Sigmoid colon (tissue), 6 donors: ENCODE measurements at regions not wholly inside any gene's neighbourhood (a gene's known extent, or its start where the extent isn't known, plus 50 kb on each side); places are given as distances from the start of the nearest gene placed in this dataset.

Experiments used
- DNase-seq: peaks from one replicate; pipeline ENCODE4 v3.0.0-alpha.2; 2019
- H3K27ac ChIP-seq, 4 donors: fragments of 200-600 bp; sonication (generic); one replicate each; pipeline ENCODE4 v1.5.1; 2016 to 2019; ENCODE audit warnings: mild to moderate bottlenecking in 1 of 4
- H3K27me3 ChIP-seq, 3 donors: fragments of 200-600 bp; sonication (generic); one replicate each; pipeline ENCODE4 v1.5.1; 2019; ENCODE audit warnings: mild to moderate bottlenecking in 1 of 3
- H3K36me3 ChIP-seq, 4 donors: fragments of 200-600 bp; sonication (generic); one replicate each; pipeline ENCODE4 v1.5.1; 2016 to 2019
- H3K4me1 ChIP-seq, 4 donors: fragments of 200-600 bp; sonication (generic); one replicate each; pipeline ENCODE4 v1.5.1; 2017 to 2019
- H3K4me3 ChIP-seq, 4 donors: fragments of 200-600 bp; sonication (generic); one replicate each; pipeline ENCODE4 v1.5.1; 2017 to 2019; ENCODE audit warnings: mild to moderate bottlenecking in 2 of 4, moderate library complexity in 1 of 4
- H3K9me3 ChIP-seq, 4 donors: fragments of 200-600 bp in 3 of 4; sonication (generic) in 3 of 4; one replicate each; pipeline versions ENCODE4 v1.5.1 to v1.6.1; 2013 to 2019
- CTCF ChIP-seq, 4 experiments: fragments of 450-650 bp in 3 of 4; fragments of 200-600 bp in 1 of 4; IDR thresholded peaks; one replicate each; pipeline ENCODE4 v1.5.1; 2016 to 2019; ENCODE audit warnings: antibody characterized with exemption in 4 of 4, mild to moderate bottlenecking in 3 of 4, moderate library complexity in 2 of 4
- EP300 ChIP-seq, 4 donors: sonication (generic); formaldehyde crosslinking; IDR thresholded peaks; one replicate each; pipeline ENCODE4 v1.6.1; 2017; ENCODE audit warnings: antibody characterized with exemption in 4 of 4
- POLR2A ChIP-seq, 2 donors: fragments of 450-650 bp; IDR thresholded peaks; one replicate each; pipeline ENCODE4 v1.6.1; 2016; ENCODE audit warnings: antibody characterized with exemption in 2 of 2, mild to moderate bottlenecking in 2 of 2, moderate library complexity in 2 of 2
- POLR2AphosphoS5 ChIP-seq, 4 donors: sonication (generic); formaldehyde crosslinking; IDR thresholded peaks; one replicate each; pipeline ENCODE4 v1.6.1; 2017; ENCODE audit warnings: antibody characterized with exemption in 4 of 4
- WGBS, 2 donors: extraction: QIAGEN DNeasy Blood & Tissue Kit; methylation state at CpG; one replicate each; pipeline ENCODE4 v1.1.7; 2013; 5-methylcytosine and 5-hydroxymethylcytosine counted together
- intact Hi-C: fragments of 100-400 bp; cut with DNase I; formaldehyde crosslinking; loops from one replicate; pipeline ENCODE4 v1.15.1; 2023
- donor health status: healthy with polysubstance abuse.
- donor health status: healthy.

- Histone ChIP-seq H3K27ac (no peak overlapping the region), H3K4me1 (no peaks in the 10 kb centered on the region), H3K36me3 (no peaks in the 10 kb centered on the region), H3K4me3 (no peak overlapping the region), H3K9me3 (no peaks in the 10 kb centered on the region), H3K27me3 (no peaks in the 10 kb centered on the region)
- WGBS, 2 donors = 78 to 83% methylated on average over 1 of the region's 1 CpG
- intact Hi-C loops = no loop called here
- DNase-seq = no peak
- no peak for TF ChIP-seq POLR2AphosphoS5 (IDR thresholded peaks at IDR 0.05)
- TF ChIP-seq EP300 (IDR thresholded peaks at IDR 0.05) = no peak
- no peak for TF ChIP-seq POLR2A (IDR thresholded peaks at IDR 0.05)
- TF ChIP-seq CTCF (IDR thresholded peaks at IDR 0.05) = no peak
These were observed 936.2 kb downstream of the DSC3 start for GRCh38 chr18:30106356-30106755.

- no peak for DNase-seq
- H3K27ac ChIP-seq = no peak overlapping the region
- 41 to 64% methylated on average over 2 of the region's 2 CpGs for WGBS, 2 donors
- no peaks in the 10 kb centered on the region for H3K36me3 ChIP-seq
- intact Hi-C loops = no loop called here
- no peaks in the 10 kb centered on the region for H3K9me3 ChIP-seq
- H3K4me3 ChIP-seq = no peak overlapping the region
- H3K27me3 ChIP-seq = no peaks in the 10 kb centered on the region
- TF ChIP-seq POLR2A (IDR thresholded peaks at IDR 0.05) (no peak), EP300 (IDR thresholded peaks at IDR 0.05) (no peak), CTCF (IDR thresholded peaks at IDR 0.05) (no peak), POLR2AphosphoS5 (IDR thresholded peaks at IDR 0.05) (no peak)
- no peaks in the 10 kb centered on the region for H3K4me1 ChIP-seq
These were observed 938.7 kb downstream of the DSC3 start for GRCh38 chr18:30103881-30104280.

- 84 to 87% methylated on average over 1 of the region's 1 CpG for WGBS, 2 donors
These were observed 945.7 kb downstream of the DSC3 start for GRCh38 chr18:30096796-30097195.

DNA sequence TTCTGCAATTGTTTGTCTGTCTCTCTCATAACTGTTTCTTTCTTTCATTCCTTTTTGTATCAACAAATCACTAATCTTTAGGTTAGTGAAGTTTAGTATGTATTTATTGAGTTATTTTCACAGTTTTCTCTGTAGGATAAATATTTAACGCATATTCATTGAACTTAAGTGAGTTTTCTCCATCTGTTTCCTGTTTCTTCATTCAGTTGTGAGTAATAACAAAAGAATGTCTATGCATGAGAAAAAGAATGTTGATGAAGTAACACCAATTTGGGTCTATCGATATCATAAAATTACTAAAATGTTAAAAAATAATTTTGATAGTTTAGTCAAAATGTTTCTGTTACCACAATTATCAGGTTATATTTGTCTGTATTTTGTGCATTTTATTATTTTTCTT is 948.0 kb downstream of the DSC3 start:
- no peak for DNase-seq
- no peaks in the 10 kb centered on the region for H3K36me3 ChIP-seq
- H3K27ac ChIP-seq = no peak overlapping the region
- H3K27me3 ChIP-seq = no peaks in the 10 kb centered on the region
- no peak for TF ChIP-seq CTCF (IDR thresholded peaks at IDR 0.05)
- no peak for TF ChIP-seq EP300 (IDR thresholded peaks at IDR 0.05)
- no peak for TF ChIP-seq POLR2A (IDR thresholded peaks at IDR 0.05)
- TF ChIP-seq POLR2AphosphoS5 (IDR thresholded peaks at IDR 0.05) = no peak
- no peak overlapping the region for H3K4me3 ChIP-seq
- 70 to 88% methylated on average over 2 of the region's 2 CpGs for WGBS, 2 donors
- no peaks in the 10 kb centered on the region for H3K9me3 ChIP-seq
- intact Hi-C loops = no loop called here
- no peaks in the 10 kb centered on the region for H3K4me1 ChIP-seq

More at GRCh38 chr18:30096796-30097195, 945.7 kb downstream of the DSC3 start:
- intact Hi-C loops = no loop called here
- no peak overlapping the region for H3K4me3 ChIP-seq
- no peaks in the 10 kb centered on the region for H3K9me3 ChIP-seq
- no peaks in the 10 kb centered on the region for H3K4me1 ChIP-seq
- TF ChIP-seq CTCF (IDR thresholded peaks at IDR 0.05) (no peak), EP300 (IDR thresholded peaks at IDR 0.05) (no peak), POLR2A (IDR thresholded peaks at IDR 0.05) (no peak), POLR2AphosphoS5 (IDR thresholded peaks at IDR 0.05) (no peak)
- no peak for DNase-seq
- H3K27ac ChIP-seq = no peak overlapping the region
- no peaks in the 10 kb centered on the region for H3K36me3 ChIP-seq
- no peaks in the 10 kb centered on the region for H3K27me3 ChIP-seq

- H3K27ac ChIP-seq = no peak overlapping the region
- H3K9me3 ChIP-seq = no peaks in the 10 kb centered on the region
- no peak overlapping the region for H3K4me3 ChIP-seq
- H3K4me1 ChIP-seq = no peaks in the 10 kb centered on the region
- no peaks in the 10 kb centered on the region for H3K36me3 ChIP-seq
- H3K27me3 ChIP-seq = no peaks in the 10 kb centered on the region
- WGBS, 2 donors = 76% methylated on average over 4 of the region's 4 CpGs
- DNase-seq = no peak
- intact Hi-C loops = no loop called here
- TF ChIP-seq CTCF (IDR thresholded peaks at IDR 0.05) (no peak), EP300 (IDR thresholded peaks at IDR 0.05) (no peak), POLR2AphosphoS5 (IDR thresholded peaks at IDR 0.05) (no peak), POLR2A (IDR thresholded peaks at IDR 0.05) (no peak)
These were observed 949.2 kb downstream of the DSC3 start for GRCh38 chr18:30093376-30093775.
